GM18909 (cell line): ENCODE measurements at regions not wholly inside any gene's neighbourhood (a gene's known extent, or its start where the extent isn't known, plus 50 kb on each side); places are given as distances from the start of the nearest gene placed in this dataset.
"Not testable (repeated sequence)": the region's sequence is repeated elsewhere in the genome, so short reads cannot be mapped to it uniquely, and the experiment has no call there.

ENCODE experiments used
- ATAC-seq: cut with Tn5 transposase; IDR thresholded peaks from one replicate; pipeline ENCODE4 v1.9.1; 2021; ENCODE audit warnings: mild to moderate bottlenecking; ENCODE audit not compliant: unreplicated experiment, poor library complexity

GRCh38 chr6:109257494-109257893 lies 124.8 kb downstream of the CD164 start:
- no peak for ATAC-seq

- ATAC-seq = no peak
Measured at GRCh38 chr6:109255946-109256640, 126.2 kb downstream of the CD164 start.

- no peak for ATAC-seq
Measured at GRCh38 chr6:109255087-109255486, 127.2 kb downstream of the CD164 start.

- no peak for ATAC-seq
Measured at GRCh38 chr6:109253366-109253765, 128.9 kb downstream of the CD164 start.

- no peak for ATAC-seq
Measured at GRCh38 chr6:109252261-109253041, 129.8 kb downstream of the CD164 start.

- no peak for ATAC-seq
Measured at GRCh38 chr6:109251839-109252238, 130.4 kb downstream of the CD164 start.

- not testable (repeated sequence) for ATAC-seq
Measured at GRCh38 chr6:109250544-109251156, 131.6 kb downstream of the CD164 start.

GRCh38 chr6:109243863-109244825 lies 138.1 kb downstream of the CD164 start:
- ATAC-seq = no peak

- no peak for ATAC-seq
Measured at GRCh38 chr6:109242925-109243324, 139.3 kb downstream of the CD164 start.

- ATAC-seq = no peak
Measured at GRCh38 chr6:109242029-109242428, 140.2 kb downstream of the CD164 start.

- ATAC-seq = no peak
Measured at GRCh38 chr6:109241199-109241598, 141.1 kb downstream of the CD164 start.

- no peak for ATAC-seq
Measured at GRCh38 chr6:109240370-109241084, 141.7 kb downstream of the CD164 start.

- no peak for ATAC-seq
Measured at GRCh38 chr6:109239651-109240321, 142.5 kb downstream of the CD164 start.

- ATAC-seq = no peak
Measured at GRCh38 chr6:109239160-109239559, 143.1 kb downstream of the CD164 start.

- no peak for ATAC-seq
Measured at GRCh38 chr6:109238396-109238795, 143.1 kb downstream of the CEP57L1 start.

GRCh38 chr6:109237986-109238329 lies 142.7 kb downstream of the CEP57L1 start:
- ATAC-seq = no peak

- peak; percentile 61 for ATAC-seq
Measured at GRCh38 chr6:109237077-109237985, 142.0 kb downstream of the CEP57L1 start.
